Neural cell (in vitro differentiated cells): ENCODE measurements at regions not wholly inside any gene's neighbourhood (a gene's known extent, or its start where the extent isn't known, plus 50 kb on each side); places are given as distances from the start of the nearest gene placed in this dataset.

Experiments
- CTCF ChIP-seq: fragments of 450-650 bp; IDR thresholded peaks from 2 replicates; pipeline ENCODE4 v1.5.1; 2014; ENCODE audit warnings: antibody characterized with exemption, mild to moderate bottlenecking, moderate library complexity; ENCODE audit not compliant: poor library complexity, severe bottlenecking
- EP300 ChIP-seq: fragments of 450-650 bp; conservative IDR thresholded peaks from 2 replicates; pipeline ENCODE4 v1.6.1; 2014; ENCODE audit warnings: antibody characterized with exemption, mild to moderate bottlenecking, moderate library complexity; ENCODE audit not compliant: poor library complexity, severe bottlenecking
- EZH2 ChIP-seq: fragments of 200-600, 300-800 bp; shearing (Covaris generic), sonication (generic); IDR thresholded peaks from 2 replicates; pipeline ENCODE4 v1.6.1; 2014; ENCODE audit warnings: antibody characterized with exemption, low read length, borderline replicate concordance, mild to moderate bottlenecking; ENCODE audit not compliant: insufficient read depth, poor library complexity, severe bottlenecking
- SMC3 ChIP-seq: fragments of 450-650 bp; conservative IDR thresholded peaks from 2 replicates; pipeline ENCODE4 v1.6.1; 2014; ENCODE audit warnings: antibody characterized with exemption, mild to moderate bottlenecking, moderate library complexity; ENCODE audit not compliant: poor library complexity
- TAF1 ChIP-seq: IDR thresholded peaks from 2 replicates; pipeline ENCODE4 v1.6.1; 2012; ENCODE audit warnings: low read depth

GRCh38 chr6:105591053-105591452 lies 188.2 kb upstream of the PREP start:
- no peak for TF ChIP-seq EP300
- no peak for TF ChIP-seq EZH2
- no peak for TF ChIP-seq CTCF
- TF ChIP-seq TAF1 = no peak
- no peak for TF ChIP-seq SMC3
